ENCODE measurements at regions not wholly inside any gene's neighbourhood (a gene's known extent, or its start where the extent isn't known, plus 50 kb on each side); places are given as distances from the start of the nearest gene placed in this dataset.
"Not testable (repeated sequence)": the region's sequence is repeated elsewhere in the genome, so short reads cannot be mapped to it uniquely, and the experiment has no call there.

DNA sequence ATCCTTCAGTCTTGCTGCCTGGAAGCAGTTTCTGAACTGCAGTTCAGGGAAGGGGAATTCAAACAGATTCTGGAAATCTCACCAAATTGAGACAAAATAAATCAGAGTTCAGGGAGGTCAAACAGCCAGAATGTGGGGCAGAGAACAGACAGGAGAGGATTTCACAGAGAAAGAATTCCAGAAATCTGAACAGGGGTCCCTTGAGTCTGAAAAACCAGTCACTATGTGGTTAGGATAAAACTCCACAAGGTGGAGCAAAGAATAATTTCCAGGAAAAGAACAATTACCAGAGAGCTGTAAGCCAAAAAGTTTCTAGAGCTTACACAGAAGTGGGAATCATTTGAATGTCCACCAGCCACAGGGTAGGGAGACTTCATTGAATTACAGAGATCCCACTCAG, 84.7 kb downstream of the URB2 start:
- TF ChIP-seq ZNF274 (IDR thresholded peaks at IDR 0.05; ENCODE audit: low read depth, low read length): no peak
- no peak overlapping the region for H3K4me3 ChIP-seq (ENCODE audit: low read length)

DNA sequence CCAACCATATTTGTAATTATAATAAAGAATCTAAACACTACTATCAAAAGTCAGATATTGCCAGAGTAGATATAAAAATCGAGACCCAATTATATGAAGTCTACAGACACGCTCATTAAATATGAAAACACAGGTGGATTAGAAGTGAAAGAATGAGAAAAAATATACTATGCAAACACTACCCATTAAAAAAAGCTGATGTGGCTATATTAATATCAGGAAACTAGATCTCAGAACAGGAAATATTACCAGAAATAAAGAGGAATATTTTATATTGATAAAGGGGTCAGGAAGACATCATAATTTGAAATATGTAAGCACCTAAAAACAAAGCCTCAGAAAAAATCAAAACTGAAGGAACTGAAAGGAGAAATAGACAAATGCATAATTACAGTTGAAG, 88.3 kb downstream of the URB2 start:
- H3K4me3 ChIP-seq (ENCODE audit: low read length): no peak overlapping the region
- no peak for TF ChIP-seq ZNF274 (IDR thresholded peaks at IDR 0.05; ENCODE audit: low read depth, low read length)

DNA sequence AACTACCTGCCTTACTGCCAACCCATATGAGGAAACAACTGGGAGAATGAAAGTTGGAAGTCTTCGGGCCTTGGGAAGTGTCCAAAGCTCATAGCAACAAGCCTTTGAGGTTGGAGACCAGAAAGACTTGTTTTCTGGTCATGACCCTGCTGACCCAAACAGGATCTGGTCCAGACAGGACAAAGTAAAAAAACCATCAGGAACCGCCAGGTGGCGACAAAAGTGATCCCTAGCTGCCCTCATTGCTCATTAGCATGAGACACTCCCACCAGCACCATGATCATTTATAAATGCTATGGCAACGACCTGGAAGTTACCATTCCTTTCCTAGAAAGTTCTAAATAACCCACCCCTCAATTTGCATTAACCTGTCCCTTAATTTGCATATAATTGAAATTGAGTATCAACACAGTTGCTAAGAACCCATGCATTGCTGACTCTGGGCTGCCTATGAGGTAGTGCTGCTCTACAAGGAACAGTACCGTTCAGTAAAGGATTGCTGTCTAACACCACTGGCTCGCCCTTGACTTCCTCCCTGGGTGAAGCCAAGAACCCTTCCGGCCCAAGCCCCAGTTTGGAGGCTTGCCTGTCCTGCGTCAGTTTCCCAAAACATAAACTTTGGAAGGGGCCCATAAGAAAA, 89.0 kb downstream of the URB2 start:
- H3K4me3 ChIP-seq (ENCODE audit: low read length): no peak overlapping the region
- TF ChIP-seq ZNF274 (IDR thresholded peaks at IDR 0.05; ENCODE audit: low read depth, low read length): no peak

DNA sequence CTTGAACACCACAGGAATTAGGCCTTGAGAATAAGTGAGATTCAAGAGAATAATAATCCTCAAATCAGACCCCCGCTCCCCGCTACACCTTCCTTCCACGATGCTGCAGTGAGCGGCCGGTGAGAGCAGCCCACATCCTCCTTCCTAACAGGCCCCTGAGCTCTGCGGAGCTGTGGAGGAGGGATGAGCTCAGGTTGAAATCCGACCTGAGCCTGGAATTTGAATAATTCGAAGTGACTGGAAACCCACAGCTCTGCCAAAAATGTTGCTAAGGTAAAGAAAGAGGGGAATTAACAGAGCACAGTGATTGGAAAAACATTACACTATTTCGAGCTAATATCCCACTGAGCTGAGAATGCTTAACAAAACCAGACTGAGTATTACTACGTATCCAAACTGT, 90.0 kb downstream of the URB2 start:
- H3K4me3 ChIP-seq (ENCODE audit: low read length): no peak overlapping the region
- no peak for TF ChIP-seq ZNF274 (IDR thresholded peaks at IDR 0.05; ENCODE audit: low read depth, low read length)

DNA sequence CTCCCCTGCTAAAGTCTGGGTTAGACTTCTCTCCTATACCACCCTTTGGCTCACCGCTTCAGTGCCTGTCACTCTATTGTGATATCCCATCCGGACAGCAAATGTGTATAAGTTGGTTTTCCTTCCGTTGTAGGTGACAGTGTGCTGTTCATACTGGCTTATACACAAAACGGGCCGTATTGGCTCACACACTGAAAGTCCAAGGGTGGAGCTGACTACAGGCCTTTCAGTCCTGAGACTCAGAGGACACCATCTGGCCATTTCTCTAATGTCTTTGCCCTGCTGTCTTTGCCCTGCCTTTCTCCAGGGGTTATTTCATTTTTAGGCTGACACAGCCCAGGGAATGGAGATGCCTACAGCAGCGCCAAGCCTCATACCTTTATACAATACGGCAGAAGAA, 90.7 kb downstream of the URB2 start:
- TF ChIP-seq ZNF274 (IDR thresholded peaks at IDR 0.05; ENCODE audit: low read depth, low read length): no peak
- no peak overlapping the region for H3K4me3 ChIP-seq (ENCODE audit: low read length)

DNA sequence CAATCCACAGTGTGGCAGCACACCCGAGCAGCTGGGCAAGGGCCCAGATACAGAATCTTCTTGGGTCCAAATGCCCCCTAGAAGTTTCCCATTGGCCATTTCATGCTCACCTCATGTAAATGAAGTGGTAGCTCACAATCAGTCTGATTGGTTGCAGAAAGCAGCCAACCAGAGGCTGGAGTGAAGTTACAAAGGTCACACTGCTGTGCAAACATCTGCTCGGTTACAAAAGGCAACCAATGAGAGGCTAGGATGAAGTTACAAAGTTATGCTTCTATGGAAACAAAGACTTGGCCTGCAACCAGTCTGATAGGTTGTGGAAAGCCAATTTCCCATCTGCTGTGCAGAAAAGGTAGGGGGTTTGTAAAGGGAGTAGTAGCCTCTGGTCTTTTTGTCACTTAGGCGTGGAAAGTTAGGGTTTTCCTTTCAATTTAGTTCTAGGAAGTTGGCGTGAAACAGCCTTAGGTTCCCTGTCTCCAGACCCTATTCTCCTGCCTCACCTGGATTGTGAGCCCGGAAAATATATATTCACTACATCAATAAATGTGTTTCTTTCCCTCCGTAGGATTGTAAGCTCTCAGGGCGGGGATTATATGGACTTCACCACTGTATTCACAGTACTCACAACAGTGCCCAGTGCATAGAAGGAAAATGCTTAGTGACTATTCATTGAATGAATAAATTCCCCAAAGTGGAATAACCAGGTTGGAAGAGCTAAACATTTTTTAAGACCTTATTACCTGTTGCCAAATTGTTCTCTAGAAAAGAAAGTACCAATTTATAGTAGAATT, 91.9 kb downstream of the URB2 start:
- no peak overlapping the region for H3K4me3 ChIP-seq (ENCODE audit: low read length)
- no peak for TF ChIP-seq ZNF274 (IDR thresholded peaks at IDR 0.05; ENCODE audit: low read depth, low read length)

DNA sequence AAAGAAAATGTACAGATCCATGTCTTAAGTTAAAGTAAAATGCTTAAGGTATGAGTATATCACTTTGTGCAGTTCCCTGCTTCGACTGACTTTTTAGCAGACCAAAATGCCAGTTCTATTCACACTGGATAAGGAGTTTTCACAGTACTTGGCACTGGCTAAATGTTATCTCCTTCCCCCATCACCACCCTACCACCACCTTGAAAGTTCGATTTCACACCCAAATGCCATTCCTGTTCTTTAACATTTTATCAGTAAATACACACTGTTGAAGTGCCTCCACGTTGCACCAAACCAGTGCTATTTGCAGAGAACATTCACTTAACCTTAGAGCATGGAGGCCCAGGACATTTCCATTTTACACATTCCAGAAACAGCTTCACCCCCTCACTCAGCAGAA, 100.0 kb downstream of the URB2 start:
- H3K4me3 ChIP-seq (ENCODE audit: low read length): no peak overlapping the region
- TF ChIP-seq ZNF274 (IDR thresholded peaks at IDR 0.05; ENCODE audit: low read depth, low read length): no peak

DNA sequence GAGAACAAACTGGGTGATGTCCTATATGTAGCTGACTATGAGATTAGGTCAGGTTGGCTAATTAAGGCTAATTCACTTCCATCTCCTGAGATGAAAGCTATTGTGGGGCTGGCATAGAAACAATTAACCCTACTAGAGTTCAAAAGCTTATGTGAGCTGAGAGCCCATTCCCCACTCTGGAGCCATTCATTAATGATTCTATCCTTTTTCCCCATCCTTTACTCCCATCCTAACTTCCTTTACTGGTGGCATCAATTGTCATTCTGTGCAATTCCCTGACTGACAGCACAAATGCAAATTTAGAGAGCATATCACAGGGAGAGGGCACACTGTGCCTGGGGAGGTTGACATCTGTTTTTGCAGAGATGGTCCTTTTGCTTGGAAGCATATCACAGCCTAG, 103.9 kb downstream of the URB2 start:
- TF ChIP-seq ZNF274 (IDR thresholded peaks at IDR 0.05; ENCODE audit: low read depth, low read length): no peak
- H3K4me3 ChIP-seq (ENCODE audit: low read length): no peak overlapping the region

DNA sequence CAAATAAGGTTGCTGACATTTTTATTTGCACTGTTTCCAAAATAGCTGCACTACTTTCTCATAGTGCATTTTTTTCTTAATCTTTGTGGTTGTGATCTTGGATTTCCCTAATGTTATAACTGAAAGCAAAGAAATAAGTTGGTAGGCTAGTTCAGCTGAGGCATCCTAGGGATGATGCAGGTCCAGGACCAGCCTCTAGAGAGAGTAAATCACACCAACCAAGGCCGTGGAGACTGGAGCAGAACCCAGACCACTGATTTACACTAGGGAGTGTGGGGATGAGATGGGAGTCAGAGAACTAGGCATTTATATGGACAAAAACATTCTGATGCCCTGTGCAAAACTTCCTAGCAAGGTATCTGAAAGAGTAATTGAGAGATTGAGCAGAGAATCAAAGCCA, 104.5 kb downstream of the URB2 start:
- TF ChIP-seq ZNF274 (IDR thresholded peaks at IDR 0.05; ENCODE audit: low read depth, low read length): no peak
- no peak overlapping the region for H3K4me3 ChIP-seq (ENCODE audit: low read length)

DNA sequence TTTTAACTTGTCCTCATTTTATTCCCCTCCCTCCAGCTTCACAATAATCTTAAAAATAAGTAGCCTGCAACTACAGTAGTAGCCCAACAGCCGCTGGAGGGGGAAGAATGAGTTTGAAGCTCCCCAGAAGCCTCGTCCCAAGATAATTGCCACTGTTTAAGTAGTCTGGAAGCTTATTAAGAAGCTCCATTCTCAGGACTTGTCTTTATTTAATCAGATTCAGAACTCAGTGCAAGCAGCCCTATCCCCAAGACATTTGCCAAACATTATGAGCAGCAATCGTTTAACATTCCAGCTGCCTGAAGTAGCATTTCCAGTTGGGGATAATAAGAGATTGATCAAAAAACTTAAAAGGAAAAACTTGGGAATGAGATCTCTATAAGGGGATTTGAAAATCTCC, 106.0 kb downstream of the URB2 start:
- no peak for TF ChIP-seq ZNF274 (IDR thresholded peaks at IDR 0.05; ENCODE audit: low read depth, low read length)
- no peak overlapping the region for H3K4me3 ChIP-seq (ENCODE audit: low read length)

DNA sequence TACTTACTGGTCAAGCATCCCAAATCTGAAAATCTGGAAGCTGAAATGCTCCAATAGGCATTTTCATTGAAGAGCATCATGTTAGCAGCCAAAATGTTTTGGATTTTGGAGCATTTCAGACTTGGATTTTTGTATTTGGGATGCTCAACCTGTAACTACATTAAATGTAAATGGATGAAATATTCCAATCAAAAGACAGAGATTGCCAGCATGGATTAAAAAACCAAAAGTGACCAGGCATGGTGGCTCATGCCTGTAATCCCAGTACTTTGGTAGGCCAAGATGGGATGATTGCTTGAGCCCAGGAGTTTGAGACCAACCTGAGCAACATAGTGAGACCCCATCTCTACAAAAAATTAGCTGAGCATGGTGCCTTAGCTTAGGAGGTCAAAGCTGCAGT, 110.3 kb downstream of the URB2 start:
- H3K4me3 ChIP-seq (ENCODE audit: low read length): no peak overlapping the region
- TF ChIP-seq ZNF274 (IDR thresholded peaks at IDR 0.05; ENCODE audit: low read depth, low read length): no peak

DNA sequence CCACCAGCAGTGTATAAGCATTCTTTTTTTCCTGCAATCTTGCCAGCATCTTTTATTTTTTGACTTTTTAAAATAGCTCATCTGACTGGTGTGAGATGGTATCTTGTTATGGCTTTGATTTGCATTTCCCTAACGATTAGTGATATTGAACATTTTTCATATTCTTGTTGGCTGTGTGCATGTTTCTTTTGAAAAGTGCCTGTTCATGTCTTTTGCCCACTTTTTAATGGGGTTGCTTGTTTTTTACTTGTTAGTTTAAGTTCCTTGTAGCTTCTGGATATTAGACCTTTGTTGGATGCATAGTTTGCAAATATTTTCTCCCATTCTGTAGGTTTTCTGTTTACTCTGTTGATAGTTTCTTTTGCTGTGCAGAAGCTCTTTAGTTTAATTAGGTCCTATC, 116.6 kb downstream of the URB2 start:
- H3K4me3 ChIP-seq (ENCODE audit: low read length): not testable (repeated sequence)

DNA sequence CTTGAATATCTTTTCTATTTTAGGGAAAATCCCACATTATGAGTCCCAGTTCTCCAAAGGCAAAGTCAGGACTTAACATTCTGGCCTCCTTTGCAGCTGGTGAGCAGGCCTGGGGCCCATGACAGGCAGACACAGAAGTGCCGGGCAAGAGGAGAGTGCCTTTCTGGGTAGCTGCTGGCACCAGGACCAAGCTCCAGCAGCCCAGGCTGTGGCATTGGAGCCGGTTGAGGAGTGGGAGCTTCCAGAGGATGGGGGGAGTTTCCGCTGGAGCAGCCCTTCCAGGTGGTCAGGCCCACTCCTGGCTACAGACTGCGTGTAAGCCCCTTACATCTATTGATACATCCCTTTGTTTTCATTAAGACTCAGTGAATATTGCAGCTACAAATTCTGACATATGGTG, 123.9 kb downstream of the URB2 start:
- TF ChIP-seq ZNF274 (IDR thresholded peaks at IDR 0.05; ENCODE audit: low read depth, low read length): no peak

DNA sequence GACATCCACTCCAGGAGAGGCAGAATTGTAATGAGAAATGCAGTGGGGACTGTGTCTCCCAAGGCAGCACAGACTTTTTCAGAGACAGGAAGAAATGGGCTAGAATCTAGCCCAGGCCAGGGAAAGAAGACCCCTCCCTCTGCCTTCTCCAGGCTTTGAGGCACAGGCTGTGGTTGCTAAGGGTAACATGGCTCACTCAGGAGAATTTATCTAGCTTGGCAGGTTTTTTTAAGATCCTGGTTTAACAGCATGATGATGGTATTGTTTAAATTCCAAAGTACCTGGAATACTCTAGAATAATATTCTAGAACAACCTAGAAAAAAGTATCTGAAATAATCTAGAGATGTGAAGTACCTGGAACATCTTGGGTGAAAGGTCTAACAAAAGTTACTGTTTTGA, 125.6 kb downstream of the URB2 start:
- no peak for TF ChIP-seq ZNF274 (IDR thresholded peaks at IDR 0.05; ENCODE audit: low read depth, low read length)
- no peak overlapping the region for H3K4me3 ChIP-seq (ENCODE audit: low read length)

More for the DNA sequence above, 123.9 kb downstream of the URB2 start:
- H3K4me3 ChIP-seq (ENCODE audit: low read length): no peak overlapping the region

DNA sequence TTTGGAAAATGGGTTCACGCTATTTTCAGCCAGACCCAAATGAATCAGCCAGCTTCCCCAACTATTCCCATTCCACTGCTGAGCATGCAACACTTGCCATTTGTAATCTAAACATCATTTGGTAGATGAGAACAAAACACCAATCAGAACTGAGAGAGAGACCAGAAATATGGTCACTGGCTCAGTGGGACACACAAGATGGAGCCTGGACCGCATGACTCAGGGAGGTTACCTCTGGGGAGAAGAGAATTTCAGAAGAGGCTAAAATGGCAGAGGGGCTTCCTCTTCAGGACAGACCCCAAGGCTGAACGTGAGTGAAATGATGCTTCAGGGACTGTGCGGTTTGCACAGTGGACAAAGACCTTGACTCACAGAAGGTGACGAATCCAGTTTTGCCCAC, 126.6 kb downstream of the URB2 start:
- H3K4me3 ChIP-seq (ENCODE audit: low read length): no peak overlapping the region
- TF ChIP-seq ZNF274 (IDR thresholded peaks at IDR 0.05; ENCODE audit: low read depth, low read length): no peak
